Transverse colon (tissue), 4 donors: ENCODE measurements at regions not wholly inside any gene's neighbourhood (a gene's known extent, or its start where the extent isn't known, plus 50 kb on each side); places are given as distances from the start of the nearest gene placed in this dataset.

ENCODE experiments used
- DNase-seq: peaks from one replicate; pipeline ENCODE4 v3.0.0-alpha.2; 2019
- H3K27ac ChIP-seq, 4 donors: fragments of 200-600 bp; sonication (generic); 2 replicates each; pipeline ENCODE4 v1.5.1; 2016 to 2018; ENCODE audit warnings: inconsistent platforms in 4 of 4
- H3K27me3 ChIP-seq: fragments of 200-600 bp; sonication (generic); 2 replicates; pipeline ENCODE4 v1.5.1; 2017; ENCODE audit warnings: inconsistent platforms
- H3K36me3 ChIP-seq, 4 donors: fragments of 200-600 bp; sonication (generic); 2 replicates each; pipeline ENCODE4 v1.5.1; 2017 to 2019; ENCODE audit warnings: inconsistent platforms in 4 of 4
- H3K4me1 ChIP-seq, 4 donors: fragments of 200-600 bp; sonication (generic); 2 replicates each; pipeline ENCODE4 v1.5.1; 2017 to 2020; ENCODE audit warnings: inconsistent platforms in 4 of 4
- H3K4me3 ChIP-seq, 4 donors: fragments of 200-600 bp; sonication (generic); 1 replicate in 1 of 4; 2 replicates in 3 of 4; pipeline versions ENCODE4 v1.5.1 to v1.6.1; 2017 to 2019; ENCODE audit warnings: inconsistent platforms in 4 of 4
- H3K9me3 ChIP-seq, 2 donors: fragments of 200-600 bp; sonication (generic); 2 replicates each; pipeline ENCODE4 v1.5.1; 2017 to 2019; ENCODE audit warnings: inconsistent platforms in 2 of 2
- EP300 ChIP-seq: sonication (generic); formaldehyde crosslinking; IDR thresholded peaks from one replicate; pipeline ENCODE4 v1.6.1; 2017; ENCODE audit warnings: antibody characterized with exemption, low read depth
- POLR2A ChIP-seq: fragments of 450-650 bp; IDR thresholded peaks from one replicate; pipeline ENCODE4 v1.6.1; 2016; ENCODE audit warnings: antibody characterized with exemption, mild to moderate bottlenecking, moderate library complexity
- POLR2AphosphoS5 ChIP-seq, 3 donors: sonication (generic); formaldehyde crosslinking; IDR thresholded peaks; one replicate each; pipeline ENCODE4 v1.6.1; 2016; ENCODE audit warnings: antibody characterized with exemption in 3 of 3
- WGBS, 2 donors: methylation state at CpG; one replicate each; pipeline ENCODE4 v1.1.5; 2018; ENCODE audit warnings: low coverage in 1 of 2; 5-methylcytosine and 5-hydroxymethylcytosine counted together
- in situ Hi-C, 4 donors: fragments of 200-750 bp; cut with MboI; loops; one replicate each; pipeline versions ENCODE4 v1.15.0 to v1.15.1; 2017; ENCODE audit warnings: low sequenced_read_pairs in 3 of 4, low pct_ligation_motif_present in 1 of 4, low pct_unique_long_range_greater_than_20kb in 1 of 4
- intact Hi-C: fragments of 100-400 bp; cut with DNase I; formaldehyde crosslinking; loops from one replicate; pipeline ENCODE4 v1.15.1; 2023; ENCODE audit warnings: low total_unique reads
- TF ChIP-seq, protein P1 (sequence below), 5 experiments: fragments of 200-600 bp in 3 of 5; fragments of 450-650 bp in 2 of 5; sonication (generic) in 3 of 5; IDR thresholded peaks; 1 replicate in 2 of 5; 2 replicates in 3 of 5; pipeline ENCODE4 v1.5.1; 2016 to 2017; ENCODE audit warnings: antibody characterized with exemption in 5 of 5, inconsistent platforms in 3 of 5, mild to moderate bottlenecking in 2 of 5, moderate library complexity in 1 of 5

DNA sequence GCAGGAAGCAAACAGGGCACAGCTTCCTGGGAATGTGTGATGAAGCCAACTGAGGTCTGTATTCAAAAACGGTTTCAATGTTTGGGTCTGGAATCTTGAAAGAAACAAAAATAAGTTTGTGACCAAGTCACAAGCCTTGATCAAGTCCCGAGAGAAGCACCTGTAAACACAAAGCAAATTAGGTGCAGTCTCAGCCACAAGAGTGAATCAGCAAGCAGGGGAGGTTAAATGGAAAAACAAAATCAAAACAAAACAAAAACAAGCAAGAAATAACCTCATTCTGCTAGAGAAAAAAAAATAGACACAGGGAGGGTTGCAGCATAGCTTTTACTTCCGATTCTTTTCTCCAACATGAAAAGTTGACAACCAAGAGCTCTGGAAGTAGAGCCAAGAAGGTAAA lies 201.7 kb downstream of the CLIC5 start:
- Histone ChIP-seq H3K27me3 (no peaks in the 10 kb centered on the region), H3K27ac (peak overlapping the region in 1 of 4 donors; percentile 61), H3K9me3 (no peaks in the 10 kb centered on the region), H3K4me1 (no peaks in the 10 kb centered on the region), H3K4me3 (no peak overlapping the region), H3K36me3 (no peaks in the 10 kb centered on the region)
- in situ Hi-C loops, result no loop called here
- intact Hi-C loops, result no loop called here
- 40 to 52% methylated on average over 1 to 3 of the region's 3 CpGs for WGBS, 2 donors
- no peak for DNase-seq
- TF ChIP-seq EP300 (no peak), POLR2A (no peak), POLR2AphosphoS5 (IDR thresholded peaks at IDR 0.05) (no peak)
- TF ChIP-seq, protein P1, sequence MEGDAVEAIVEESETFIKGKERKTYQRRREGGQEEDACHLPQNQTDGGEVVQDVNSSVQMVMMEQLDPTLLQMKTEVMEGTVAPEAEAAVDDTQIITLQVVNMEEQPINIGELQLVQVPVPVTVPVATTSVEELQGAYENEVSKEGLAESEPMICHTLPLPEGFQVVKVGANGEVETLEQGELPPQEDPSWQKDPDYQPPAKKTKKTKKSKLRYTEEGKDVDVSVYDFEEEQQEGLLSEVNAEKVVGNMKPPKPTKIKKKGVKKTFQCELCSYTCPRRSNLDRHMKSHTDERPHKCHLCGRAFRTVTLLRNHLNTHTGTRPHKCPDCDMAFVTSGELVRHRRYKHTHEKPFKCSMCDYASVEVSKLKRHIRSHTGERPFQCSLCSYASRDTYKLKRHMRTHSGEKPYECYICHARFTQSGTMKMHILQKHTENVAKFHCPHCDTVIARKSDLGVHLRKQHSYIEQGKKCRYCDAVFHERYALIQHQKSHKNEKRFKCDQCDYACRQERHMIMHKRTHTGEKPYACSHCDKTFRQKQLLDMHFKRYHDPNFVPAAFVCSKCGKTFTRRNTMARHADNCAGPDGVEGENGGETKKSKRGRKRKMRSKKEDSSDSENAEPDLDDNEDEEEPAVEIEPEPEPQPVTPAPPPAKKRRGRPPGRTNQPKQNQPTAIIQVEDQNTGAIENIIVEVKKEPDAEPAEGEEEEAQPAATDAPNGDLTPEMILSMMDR (IDR thresholded peaks at IDR 0.05), result no peak

- TF ChIP-seq POLR2AphosphoS5 (IDR thresholded peaks at IDR 0.05) (no peak), EP300 (no peak), POLR2A (no peak)
- TF ChIP-seq, protein P1 (IDR thresholded peaks at IDR 0.05), result no peak
These were observed 202.7 kb downstream of the CLIC5 start for GRCh38 chr6:45812922-45813321.

DNA sequence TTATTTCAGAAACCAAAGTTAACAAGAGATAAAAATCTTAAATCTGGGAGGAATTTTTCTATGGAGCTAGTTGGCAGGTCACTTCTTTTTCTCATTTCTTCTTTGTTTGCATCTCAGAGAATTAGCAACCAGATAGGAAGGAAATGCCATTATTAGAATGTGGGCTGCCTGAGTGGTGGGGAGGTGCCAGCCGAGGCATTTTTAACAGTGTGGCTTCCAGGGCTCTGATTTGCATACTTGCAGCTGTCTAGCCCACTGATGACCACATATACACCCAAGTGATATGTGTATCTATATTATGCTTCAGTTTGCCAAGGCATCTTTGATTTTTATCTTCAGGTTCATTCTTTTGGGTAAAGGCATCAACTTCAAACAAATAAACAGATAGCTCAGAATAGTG lies 206.7 kb downstream of the CLIC5 start:
- no peaks in the 10 kb centered on the region for H3K9me3 ChIP-seq
- TF ChIP-seq POLR2AphosphoS5 (IDR thresholded peaks at IDR 0.05) (no peak), EP300 (no peak), POLR2A (no peak)
- TF ChIP-seq, protein P1 (IDR thresholded peaks at IDR 0.05), result no peak
- peak; percentile 42 for DNase-seq

More at GRCh38 chr6:45812922-45813321, 202.7 kb downstream of the CLIC5 start:
- in situ Hi-C loops (no loop called here), intact Hi-C loops (no loop called here)
- WGBS, 2 donors, result 74 to 81% methylated on average over 3 to 6 of the region's 6 CpGs
- no peaks in the 10 kb centered on the region for H3K36me3 ChIP-seq
- H3K27me3 ChIP-seq, result no peaks in the 10 kb centered on the region
- no peak overlapping the region for H3K27ac ChIP-seq
- H3K4me1 ChIP-seq, result no peaks in the 10 kb centered on the region
- H3K4me3 ChIP-seq, result no peak overlapping the region
- no peaks in the 10 kb centered on the region for H3K9me3 ChIP-seq
- no peak for DNase-seq

DNA sequence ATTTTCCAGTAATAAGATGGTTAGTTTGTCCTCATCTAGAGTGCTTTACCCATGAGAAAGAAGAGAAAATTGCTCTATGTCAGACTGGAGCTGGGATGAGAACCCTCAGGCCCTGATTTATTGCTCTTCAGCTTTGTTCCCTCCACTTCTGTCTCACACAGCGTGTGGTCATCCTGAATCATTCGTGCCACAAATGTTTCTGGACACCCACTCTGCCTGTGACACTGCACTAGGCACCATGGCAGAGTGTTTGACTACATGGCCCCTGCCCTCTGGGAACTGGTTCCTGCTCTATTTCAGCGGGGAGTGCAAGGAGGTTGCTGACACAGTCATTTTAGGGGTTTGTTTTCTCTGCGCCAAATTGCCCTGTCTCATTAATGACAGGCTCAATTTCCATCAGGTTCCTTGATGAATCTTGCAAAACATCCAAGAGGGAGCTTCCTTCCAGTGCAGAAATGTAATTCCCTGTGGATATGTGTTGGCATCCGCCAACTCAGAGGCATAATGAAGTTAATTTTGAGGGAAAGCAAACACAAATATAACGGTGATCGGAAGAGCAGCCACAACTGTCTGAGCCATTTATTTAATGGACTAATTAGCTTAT lies 207.5 kb downstream of the CLIC5 start:
- Histone ChIP-seq H3K9me3 (no peaks in the 10 kb centered on the region), H3K4me1 (no peaks in the 10 kb centered on the region), H3K27me3 (no peaks in the 10 kb centered on the region), H3K4me3 (no peak overlapping the region), H3K27ac (no peak overlapping the region), H3K36me3 (no peaks in the 10 kb centered on the region)
- 71 to 75% methylated on average over 4 to 7 of the region's 7 CpGs for WGBS, 2 donors
- in situ Hi-C loops (no loop called here), intact Hi-C loops (no loop called here)
- DNase-seq, result no peak
- TF ChIP-seq, protein P1 (IDR thresholded peaks at IDR 0.05), result no peak
- TF ChIP-seq POLR2AphosphoS5 (IDR thresholded peaks at IDR 0.05) (no peak), EP300 (no peak), POLR2A (no peak)

More for the DNA sequence above, 206.7 kb downstream of the CLIC5 start:
- Histone ChIP-seq H3K4me1 (no peaks in the 10 kb centered on the region), H3K4me3 (no peak overlapping the region), H3K27ac (no peak overlapping the region), H3K27me3 (no peaks in the 10 kb centered on the region), H3K36me3 (no peaks in the 10 kb centered on the region)
- intact Hi-C loops, result no loop called here
- in situ Hi-C loops, result no loop called here
- 39 to 45% methylated on average over 1 of the region's 1 CpG for WGBS, 2 donors
